Loucy (cell line): ENCODE measurements at regions not wholly inside any gene's neighbourhood (a gene's known extent, or its start where the extent isn't known, plus 50 kb on each side); places are given as distances from the start of the nearest gene placed in this dataset.

Experiments
- CTCF ChIP-seq: fragments of 200-600 bp; sonication (generic); conservative IDR thresholded peaks from 2 replicates; pipeline ENCODE4 v1.5.1; 2014; ENCODE audit warnings: mild to moderate bottlenecking, antibody characterized with exemption, low read length
- EZH2phosphoT487 ChIP-seq: fragments of 200-600 bp; IDR thresholded peaks from 2 replicates; pipeline ENCODE4 v1.6.1; 2018; ENCODE audit warnings: antibody characterized with exemption, mild to moderate bottlenecking, moderate library complexity, borderline replicate concordance

- no peak for TF ChIP-seq CTCF
- no peak for TF ChIP-seq EZH2phosphoT487
Measured at GRCh38 chr3:148073721-148074456, 623.8 kb upstream of the AGTR1 start.
